Esophagus muscularis mucosa (tissue), 3 donors: ENCODE measurements at regions not wholly inside any gene's neighbourhood (a gene's known extent, or its start where the extent isn't known, plus 50 kb on each side); places are given as distances from the start of the nearest gene placed in this dataset.

ENCODE experiments used
- CTCF ChIP-seq, 3 experiments: fragments of 200-600 bp in 2 of 3; fragments of 450-650 bp in 1 of 3; sonication (generic) in 2 of 3; IDR thresholded peaks; one replicate each; pipeline ENCODE4 v1.5.1; 2017 to 2019; ENCODE audit warnings: antibody characterized with exemption in 3 of 3, mild to moderate bottlenecking in 2 of 3, moderate library complexity in 1 of 3
- POLR2A ChIP-seq: fragments of 450-650 bp; IDR thresholded peaks from one replicate; pipeline ENCODE4 v1.6.1; 2017; ENCODE audit warnings: antibody characterized with exemption, moderate library complexity, mild to moderate bottlenecking, low read depth

- TF ChIP-seq CTCF (IDR thresholded peaks at IDR 0.05): no peak
- TF ChIP-seq POLR2A: no peak
Observed at GRCh38 chr21:16587141-16587581, 857.4 kb downstream of the USP25 start.
